Keratinocyte (primary cell): ENCODE measurements at regions not wholly inside any gene's neighbourhood (a gene's known extent, or its start where the extent isn't known, plus 50 kb on each side); places are given as distances from the start of the nearest gene placed in this dataset.

Experiments used
- EZH2 ChIP-seq: IDR thresholded peaks from one replicate; pipeline ENCODE4 v1.6.1; 2012; ENCODE audit warnings: inconsistent platforms, mild to moderate bottlenecking, low read length, moderate library complexity
- TF ChIP-seq, protein P1 (sequence below), 3 experiments: IDR thresholded peaks in 1 of 3; conservative IDR thresholded peaks in 1 of 3; optimal IDR thresholded peaks in 1 of 3; 2 replicates in 2 of 3; 3 replicates in 1 of 3; pipeline versions ENCODE3 to v1.5.1; 2011; ENCODE audit warnings: low read length in 3 of 3, mild to moderate bottlenecking in 3 of 3, moderate library complexity in 2 of 3, control low read depth in 1 of 3, inconsistent platforms in 1 of 3; ENCODE audit not compliant: insufficient read depth in 2 of 3; ENCODE audit errors: extremely low read depth in 1 of 3

DNA sequence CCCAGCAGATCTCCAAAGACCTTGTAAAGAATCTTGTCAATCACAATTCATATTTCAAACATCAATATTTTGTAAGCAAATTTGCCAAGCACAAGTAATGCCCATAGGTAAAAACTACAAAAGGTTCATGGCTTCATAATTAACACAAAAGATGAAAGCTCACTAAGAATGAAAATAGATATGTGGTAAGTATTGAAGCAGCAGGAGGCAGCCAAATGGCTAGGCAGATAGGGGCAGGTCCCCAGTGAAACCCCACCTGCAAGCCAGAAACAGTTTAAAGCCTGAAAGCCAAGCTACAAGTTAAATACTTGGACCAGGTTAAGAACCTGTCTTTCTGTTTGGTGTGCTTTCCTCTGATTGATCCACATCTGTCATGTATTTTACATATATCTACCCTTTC, 942.6 kb upstream of the SPRY2 start:
- TF ChIP-seq EZH2, result no peak
- TF ChIP-seq, protein P1, sequence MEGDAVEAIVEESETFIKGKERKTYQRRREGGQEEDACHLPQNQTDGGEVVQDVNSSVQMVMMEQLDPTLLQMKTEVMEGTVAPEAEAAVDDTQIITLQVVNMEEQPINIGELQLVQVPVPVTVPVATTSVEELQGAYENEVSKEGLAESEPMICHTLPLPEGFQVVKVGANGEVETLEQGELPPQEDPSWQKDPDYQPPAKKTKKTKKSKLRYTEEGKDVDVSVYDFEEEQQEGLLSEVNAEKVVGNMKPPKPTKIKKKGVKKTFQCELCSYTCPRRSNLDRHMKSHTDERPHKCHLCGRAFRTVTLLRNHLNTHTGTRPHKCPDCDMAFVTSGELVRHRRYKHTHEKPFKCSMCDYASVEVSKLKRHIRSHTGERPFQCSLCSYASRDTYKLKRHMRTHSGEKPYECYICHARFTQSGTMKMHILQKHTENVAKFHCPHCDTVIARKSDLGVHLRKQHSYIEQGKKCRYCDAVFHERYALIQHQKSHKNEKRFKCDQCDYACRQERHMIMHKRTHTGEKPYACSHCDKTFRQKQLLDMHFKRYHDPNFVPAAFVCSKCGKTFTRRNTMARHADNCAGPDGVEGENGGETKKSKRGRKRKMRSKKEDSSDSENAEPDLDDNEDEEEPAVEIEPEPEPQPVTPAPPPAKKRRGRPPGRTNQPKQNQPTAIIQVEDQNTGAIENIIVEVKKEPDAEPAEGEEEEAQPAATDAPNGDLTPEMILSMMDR (optimal IDR thresholded peaks at IDR 0.05 in 1 of 3, IDR thresholded peaks at IDR 0.05 in 1 of 3, conservative IDR thresholded peaks at IDR 0.05 in 1 of 3; ENCODE audit: extremely low read depth in 1 of 3, insufficient read depth in 2 of 3, low read length in 3 of 3), result no peak
